Astrocyte of the cerebellum (primary cell): ENCODE measurements at regions not wholly inside any gene's neighbourhood (a gene's known extent, or its start where the extent isn't known, plus 50 kb on each side); places are given as distances from the start of the nearest gene placed in this dataset.

ENCODE experiments used
- DNase-seq: peaks from one replicate; pipeline ENCODE4 v3.0.0-alpha.2; 2011; ENCODE audit warnings: low read depth
- H3K4me3 ChIP-seq: 2 replicates; pipeline ENCODE4 v1.5.1; 2011; ENCODE audit warnings: mild to moderate bottlenecking, low read depth, low read length, moderate library complexity
- CTCF ChIP-seq: IDR thresholded peaks from 2 replicates; pipeline ENCODE4 v1.5.1; 2012; ENCODE audit warnings: low read length, low read depth, moderate library complexity, mild to moderate bottlenecking; ENCODE audit errors: missing control alignments
- in situ Hi-C: cut with HindIII; loops from 2 replicates; pipeline ENCODE4 v1.10.0; 2017; ENCODE audit warnings: low sequenced_read_pairs

- DNase-seq, result no peak
- no peak for TF ChIP-seq CTCF
- H3K4me3 ChIP-seq, result no peak overlapping the region
- in situ Hi-C loops, result no loop called here
Measured at GRCh38 chr2:192250961-192251360, 56.2 kb upstream of the TMEFF2 start.

- no peak for TF ChIP-seq CTCF
- in situ Hi-C loops, result no loop called here
- no peak for DNase-seq
- H3K4me3 ChIP-seq, result no peak overlapping the region
Measured at GRCh38 chr2:192247456-192247855, 52.7 kb upstream of the TMEFF2 start.

- no peak for TF ChIP-seq CTCF
- DNase-seq, result no peak
- in situ Hi-C loops, result no loop called here
- H3K4me3 ChIP-seq, result no peak overlapping the region
Measured at GRCh38 chr2:192246297-192246696, 51.6 kb upstream of the TMEFF2 start.

- in situ Hi-C loops, result no loop called here
- DNase-seq, result no peak
- no peak overlapping the region for H3K4me3 ChIP-seq
- no peak for TF ChIP-seq CTCF
Measured at GRCh38 chr2:192245329-192245728, 50.6 kb upstream of the TMEFF2 start.
